ENCODE measurements at regions not wholly inside any gene's neighbourhood (a gene's known extent, or its start where the extent isn't known, plus 50 kb on each side); places are given as distances from the start of the nearest gene placed in this dataset.

DNA sequence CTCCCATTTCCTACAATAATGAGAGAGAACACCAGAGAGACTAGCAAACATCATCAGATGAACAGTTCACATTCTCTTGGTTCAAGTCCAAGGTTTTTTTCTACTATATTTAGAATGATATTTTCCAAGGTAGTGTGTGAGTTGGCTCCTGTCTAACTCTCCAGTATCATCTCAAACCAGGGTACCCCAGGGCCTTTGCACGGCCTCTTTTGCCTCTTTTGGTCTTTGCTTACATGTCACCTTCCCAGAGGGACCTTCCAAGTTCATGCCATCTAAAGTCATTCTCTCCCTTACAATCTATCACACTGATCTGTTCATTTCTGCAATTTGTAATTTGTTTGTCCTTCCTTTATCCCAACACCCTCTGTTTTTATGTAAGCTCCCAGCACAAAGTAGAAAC lies 264.5 kb downstream of the VRK1 start:
- H3K4me3 Mint-ChIP-seq = no peak overlapping the region
- peaks cover 8% of the 10 kb centered on the region for H3K9me3 Mint-ChIP-seq
- TF ChIP-seq, protein P1, sequence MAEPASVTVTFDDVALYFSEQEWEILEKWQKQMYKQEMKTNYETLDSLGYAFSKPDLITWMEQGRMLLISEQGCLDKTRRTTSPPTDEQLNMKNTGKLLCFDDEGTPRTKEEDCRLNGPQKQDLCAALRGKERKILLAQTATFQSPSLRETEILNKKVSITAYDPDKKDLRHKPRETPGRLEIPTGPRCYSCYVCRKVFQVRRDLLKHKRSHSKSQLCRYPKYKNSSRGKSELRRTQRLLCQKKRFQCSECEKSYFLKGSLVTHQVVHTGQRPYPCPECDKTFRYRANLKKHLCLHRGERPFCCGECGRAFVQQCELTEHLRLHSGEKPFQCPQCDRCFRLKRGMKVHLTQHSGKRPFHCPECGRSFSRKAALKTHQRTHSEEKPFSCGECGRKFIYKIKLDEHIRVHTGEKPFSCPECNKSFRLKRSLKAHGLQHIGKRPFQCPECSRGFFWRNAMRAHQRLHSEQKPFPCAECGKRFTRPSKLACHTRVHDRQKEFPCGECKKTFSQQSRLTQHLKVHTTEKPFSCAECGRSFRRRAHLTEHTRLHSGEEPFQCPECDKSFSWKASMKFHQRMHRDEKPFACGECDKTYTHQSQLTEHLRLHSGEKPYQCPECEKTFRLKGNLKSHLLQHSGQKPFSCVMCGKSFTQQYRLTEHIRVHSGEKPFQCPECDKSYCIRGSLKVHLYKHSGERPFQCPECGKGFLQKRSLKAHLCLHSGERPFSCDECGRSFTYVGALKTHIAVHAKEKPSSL (CRISPR knock-in tag; conservative IDR thresholded peaks at IDR 0.05) = no peak
- no peak for TF ChIP-seq ZNF138 (CRISPR knock-in tag; conservative IDR thresholded peaks at IDR 0.05)
- TF ChIP-seq, protein P2, sequence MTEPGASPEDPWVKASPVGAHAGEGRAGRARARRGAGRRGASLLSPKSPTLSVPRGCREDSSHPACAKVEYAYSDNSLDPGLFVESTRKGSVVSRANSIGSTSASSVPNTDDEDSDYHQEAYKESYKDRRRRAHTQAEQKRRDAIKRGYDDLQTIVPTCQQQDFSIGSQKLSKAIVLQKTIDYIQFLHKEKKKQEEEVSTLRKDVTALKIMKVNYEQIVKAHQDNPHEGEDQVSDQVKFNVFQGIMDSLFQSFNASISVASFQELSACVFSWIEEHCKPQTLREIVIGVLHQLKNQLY (CRISPR knock-in tag; IDR thresholded peaks at IDR 0.05) = no peak
- TF ChIP-seq NR2C2 (CRISPR knock-in tag; IDR thresholded peaks at IDR 0.05) = no peak
- no peaks in the 10 kb centered on the region; the same call in 1 of the 2 replicates for H3K27me3 Mint-ChIP-seq (ENCODE audit: low read depth)
- no peak for ATAC-seq
- H3K4me1 Mint-ChIP-seq = peaks cover 2% of the 10 kb centered on the region; the same call in 1 of the 2 replicates
- ChIA-PET POLR2A (no interaction called here), CTCF (no interaction called here)
- no peak overlapping the region for H3K27ac Mint-ChIP-seq
- no peak for DNase-seq (ENCODE audit: low spot score)
- H3K36me3 Mint-ChIP-seq = no peaks in the 10 kb centered on the region

DNA sequence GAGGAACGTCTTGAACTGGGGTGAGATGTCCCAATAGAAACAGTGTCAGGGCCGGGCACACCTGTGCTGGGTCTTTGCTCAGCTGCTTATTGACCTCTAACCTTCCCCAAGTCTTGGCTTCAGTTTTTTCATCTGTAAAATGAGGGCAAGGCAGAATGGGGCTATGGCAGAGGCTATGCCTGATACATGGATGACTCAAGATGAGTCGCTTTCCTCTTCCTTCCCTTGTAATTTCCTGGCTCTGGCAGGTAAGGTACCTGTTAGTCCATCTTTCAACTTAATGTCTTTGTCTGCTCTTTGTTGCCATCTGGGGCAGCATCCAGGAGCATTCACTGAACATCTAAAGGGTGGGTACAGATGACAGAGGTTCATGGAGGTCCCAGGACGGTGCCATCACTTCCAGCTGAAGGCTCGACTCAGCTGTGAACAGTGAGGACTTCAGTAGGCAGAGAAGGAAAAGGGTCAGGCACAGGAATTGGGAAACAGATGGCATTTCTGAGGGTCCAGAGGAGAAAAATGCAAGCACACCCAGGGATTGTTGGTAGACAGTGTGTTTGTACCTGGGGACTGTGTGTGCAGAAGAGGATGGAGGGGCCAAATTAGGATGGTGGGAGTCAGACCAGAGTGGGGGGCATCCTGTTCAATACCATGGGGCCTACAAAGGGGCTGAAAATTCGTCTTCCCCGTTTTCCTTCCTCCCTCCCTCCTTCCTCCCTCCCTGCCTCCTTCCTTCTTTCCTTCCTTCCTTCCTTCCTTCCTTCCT lies 268.3 kb downstream of the VRK1 start:
- no peak for TF ChIP-seq TEAD1 (CRISPR knock-in tag; IDR thresholded peaks at IDR 0.05)
- no peak for TF ChIP-seq FOXP1 (CRISPR knock-in tag; IDR thresholded peaks at IDR 0.05; ENCODE audit: borderline replicate concordance)
- TF ChIP-seq SMAD4 (CRISPR knock-in tag; IDR thresholded peaks at IDR 0.05) = no peak
- no peak for TF ChIP-seq SMAD3 (CRISPR knock-in tag; IDR thresholded peaks at IDR 0.05; ENCODE audit: borderline replicate concordance)
- TF ChIP-seq ZBTB43 (CRISPR knock-in tag; IDR thresholded peaks at IDR 0.05) = no peak
- TF ChIP-seq CDX4 (CRISPR knock-in tag; IDR thresholded peaks at IDR 0.05; ENCODE audit: borderline replicate concordance) = no peak
- no peak for TF ChIP-seq MXD4 (CRISPR knock-in tag; IDR thresholded peaks at IDR 0.05; ENCODE audit: borderline replicate concordance)
- TF ChIP-seq, protein P1 (CRISPR knock-in tag; conservative IDR thresholded peaks at IDR 0.05) = no peak
- no peak for TF ChIP-seq NR1H2 (CRISPR knock-in tag; IDR thresholded peaks at IDR 0.05)
- no peak for TF ChIP-seq NFE2L1 (CRISPR knock-in tag; IDR thresholded peaks at IDR 0.05)
- no peak overlapping the region for H3K4me3 Mint-ChIP-seq
- ChIA-PET CTCF (no interaction called here), POLR2A (no interaction called here)
- H3K9me3 Mint-ChIP-seq = peaks cover 8% of the 10 kb centered on the region
- H3K36me3 Mint-ChIP-seq = no peaks in the 10 kb centered on the region
- H3K4me1 Mint-ChIP-seq = peaks cover 2% of the 10 kb centered on the region; the same call in 1 of the 2 replicates
- H3K27ac Mint-ChIP-seq = no peak overlapping the region
- ATAC-seq = no peak
- no peak for DNase-seq (ENCODE audit: low spot score)
- H3K27me3 Mint-ChIP-seq (ENCODE audit: low read depth) = no peaks in the 10 kb centered on the region

All from WTC11 (cell line).